Nephron progenitor cell (in vitro differentiated cells): ENCODE measurements at regions not wholly inside any gene's neighbourhood (a gene's known extent, or its start where the extent isn't known, plus 50 kb on each side); places are given as distances from the start of the nearest gene placed in this dataset.
A peak's percentile ranks its signal among the peaks of the same experiment; 100 is the strongest.

Experiments
- DNase-seq: peaks from one replicate; pipeline ENCODE4 v3.0.0; 2021
- H3K27ac Mint-ChIP-seq: 2 replicates; pipeline ENCODE4 v1.8.0; 2021; ENCODE audit warnings: mild to moderate bottlenecking, moderate library complexity, mixed read lengths
- H3K27me3 Mint-ChIP-seq: 2 replicates; pipeline ENCODE4 v1.8.0; 2021; ENCODE audit warnings: mild to moderate bottlenecking, low read depth, mixed read lengths; ENCODE audit not compliant: poor library complexity
- H3K36me3 Mint-ChIP-seq: 2 replicates; pipeline ENCODE4 v1.8.0; 2021; ENCODE audit warnings: low read depth, mixed read lengths
- H3K4me1 Mint-ChIP-seq: 2 replicates; pipeline ENCODE4 v1.8.0; 2021; ENCODE audit warnings: mixed read lengths
- H3K4me3 Mint-ChIP-seq: 2 replicates; pipeline ENCODE4 v1.8.0; 2021; ENCODE audit warnings: mild to moderate bottlenecking, moderate library complexity, mixed read lengths
- H3K9me3 Mint-ChIP-seq: 2 replicates; pipeline ENCODE4 v1.8.0; 2021; ENCODE audit warnings: mild to moderate bottlenecking, moderate library complexity, mixed read lengths
- TF ChIP-seq, protein P1 (sequence below): fragments of 200-600 bp; sonication (generic); IDR thresholded peaks from 2 replicates; pipeline ENCODE4 v1.5.0; 2021; ENCODE audit warnings: antibody characterized with exemption

DNA sequence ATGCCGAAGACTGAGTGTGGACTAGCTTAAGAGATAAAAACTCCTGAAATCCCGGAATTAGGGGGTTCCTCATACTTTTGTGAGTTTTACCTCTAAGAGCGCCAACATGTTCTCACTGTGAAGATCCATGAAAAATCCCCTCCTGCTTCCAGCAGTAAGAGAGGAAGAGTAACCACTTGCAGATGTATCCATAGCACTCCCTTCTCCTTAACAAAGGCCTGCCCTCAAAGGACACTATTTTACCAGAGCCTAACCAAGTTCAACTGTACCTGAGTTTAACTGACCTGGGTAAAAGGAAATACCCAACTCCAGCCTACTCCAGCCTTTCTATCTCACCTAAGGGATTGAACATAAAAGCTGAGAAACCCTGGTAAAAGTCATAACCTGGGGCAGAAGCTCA is 280.9 kb downstream of the POLR1F start:
- peaks cover 4% of the 10 kb centered on the region for H3K27me3 Mint-ChIP-seq
- no peak for DNase-seq
- no peaks in the 10 kb centered on the region for H3K36me3 Mint-ChIP-seq
- no peaks in the 10 kb centered on the region for H3K9me3 Mint-ChIP-seq
- H3K4me1 Mint-ChIP-seq, result no peaks in the 10 kb centered on the region
- no peak overlapping the region for H3K27ac Mint-ChIP-seq
- TF ChIP-seq, protein P1, sequence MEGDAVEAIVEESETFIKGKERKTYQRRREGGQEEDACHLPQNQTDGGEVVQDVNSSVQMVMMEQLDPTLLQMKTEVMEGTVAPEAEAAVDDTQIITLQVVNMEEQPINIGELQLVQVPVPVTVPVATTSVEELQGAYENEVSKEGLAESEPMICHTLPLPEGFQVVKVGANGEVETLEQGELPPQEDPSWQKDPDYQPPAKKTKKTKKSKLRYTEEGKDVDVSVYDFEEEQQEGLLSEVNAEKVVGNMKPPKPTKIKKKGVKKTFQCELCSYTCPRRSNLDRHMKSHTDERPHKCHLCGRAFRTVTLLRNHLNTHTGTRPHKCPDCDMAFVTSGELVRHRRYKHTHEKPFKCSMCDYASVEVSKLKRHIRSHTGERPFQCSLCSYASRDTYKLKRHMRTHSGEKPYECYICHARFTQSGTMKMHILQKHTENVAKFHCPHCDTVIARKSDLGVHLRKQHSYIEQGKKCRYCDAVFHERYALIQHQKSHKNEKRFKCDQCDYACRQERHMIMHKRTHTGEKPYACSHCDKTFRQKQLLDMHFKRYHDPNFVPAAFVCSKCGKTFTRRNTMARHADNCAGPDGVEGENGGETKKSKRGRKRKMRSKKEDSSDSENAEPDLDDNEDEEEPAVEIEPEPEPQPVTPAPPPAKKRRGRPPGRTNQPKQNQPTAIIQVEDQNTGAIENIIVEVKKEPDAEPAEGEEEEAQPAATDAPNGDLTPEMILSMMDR, result no peak
- H3K4me3 Mint-ChIP-seq, result no peak overlapping the region

DNA sequence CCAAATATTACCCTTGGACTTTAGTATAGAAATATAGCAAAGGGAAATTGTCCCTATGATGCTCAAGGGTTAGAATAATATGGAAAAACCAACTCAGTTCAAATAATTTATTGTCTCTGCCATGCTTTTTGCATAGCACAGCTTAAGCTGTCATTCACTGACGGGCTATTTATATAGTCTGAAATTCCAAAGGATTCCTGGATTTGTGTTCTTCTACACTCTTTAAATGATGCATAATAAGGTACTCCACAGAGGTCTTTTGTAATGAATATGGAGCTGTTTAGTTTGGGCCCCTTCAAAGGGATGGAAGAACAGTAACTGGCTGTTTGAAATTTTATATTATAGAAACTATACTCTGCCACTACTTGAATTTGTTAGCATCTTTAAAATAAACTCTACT is 276.6 kb upstream of the FERD3L start:
- no peaks in the 10 kb centered on the region for H3K27me3 Mint-ChIP-seq
- no peak overlapping the region for H3K4me3 Mint-ChIP-seq
- H3K27ac Mint-ChIP-seq, result no peak overlapping the region
- H3K9me3 Mint-ChIP-seq, result peaks cover 3% of the 10 kb centered on the region
- H3K36me3 Mint-ChIP-seq, result no peaks in the 10 kb centered on the region
- no peak for DNase-seq
- no peaks in the 10 kb centered on the region for H3K4me1 Mint-ChIP-seq
- TF ChIP-seq, protein P1, result no peak

DNA sequence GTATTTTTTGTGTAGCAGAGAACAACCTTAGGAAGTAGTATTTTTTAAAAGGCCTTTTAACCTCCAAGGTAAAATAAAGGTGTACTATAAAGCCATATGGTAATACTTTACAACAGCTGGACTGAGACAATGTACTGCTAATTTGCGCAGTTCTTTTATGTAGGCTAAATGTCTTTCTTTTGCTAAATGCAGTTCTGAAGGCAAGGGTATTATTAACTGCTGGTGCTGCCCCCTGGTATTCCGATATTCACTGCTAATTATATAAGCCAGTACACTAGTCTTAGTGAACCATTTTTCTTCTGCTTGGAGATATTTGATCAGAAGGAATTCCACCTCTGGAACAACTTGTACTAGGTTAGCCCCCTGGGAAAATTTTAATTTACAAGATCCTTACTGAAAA is 272.0 kb upstream of the FERD3L start:
- Mint-ChIP-seq H3K4me1 (peaks cover 15% of the 10 kb centered on the region), H3K27me3 (no peaks in the 10 kb centered on the region), H3K9me3 (peaks cover 3% of the 10 kb centered on the region), H3K4me3 (no peak overlapping the region), H3K36me3 (no peaks in the 10 kb centered on the region), H3K27ac (no peak overlapping the region)
- TF ChIP-seq, protein P1, result no peak
- DNase-seq, result no peak

DNA sequence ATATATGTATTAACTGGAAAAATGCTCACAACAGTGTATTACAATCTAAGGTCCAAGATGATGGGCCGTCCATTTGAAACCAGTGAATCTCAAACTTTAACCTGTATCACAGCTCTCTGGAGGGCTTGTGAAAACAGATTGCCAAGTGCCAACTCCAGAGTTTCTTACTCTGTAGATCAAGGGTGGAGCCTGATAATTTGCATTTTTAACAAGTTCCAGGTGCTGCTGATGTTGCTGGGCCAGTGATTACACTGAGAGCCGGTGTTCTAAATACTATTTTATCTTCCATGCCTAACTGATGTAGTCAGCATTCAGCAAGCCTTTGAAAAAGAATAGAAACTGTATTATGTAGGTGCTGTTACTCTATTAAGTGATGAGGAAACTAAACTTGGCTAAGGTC is 269.9 kb upstream of the FERD3L start:
- DNase-seq, result no peak
- TF ChIP-seq, protein P1, result no peak
- Mint-ChIP-seq H3K4me3 (no peak overlapping the region), H3K27ac (no peak overlapping the region), H3K36me3 (no peaks in the 10 kb centered on the region), H3K9me3 (peaks cover under 1% of the 10 kb centered on the region), H3K4me1 (peaks cover 15% of the 10 kb centered on the region), H3K27me3 (no peaks in the 10 kb centered on the region)

DNA sequence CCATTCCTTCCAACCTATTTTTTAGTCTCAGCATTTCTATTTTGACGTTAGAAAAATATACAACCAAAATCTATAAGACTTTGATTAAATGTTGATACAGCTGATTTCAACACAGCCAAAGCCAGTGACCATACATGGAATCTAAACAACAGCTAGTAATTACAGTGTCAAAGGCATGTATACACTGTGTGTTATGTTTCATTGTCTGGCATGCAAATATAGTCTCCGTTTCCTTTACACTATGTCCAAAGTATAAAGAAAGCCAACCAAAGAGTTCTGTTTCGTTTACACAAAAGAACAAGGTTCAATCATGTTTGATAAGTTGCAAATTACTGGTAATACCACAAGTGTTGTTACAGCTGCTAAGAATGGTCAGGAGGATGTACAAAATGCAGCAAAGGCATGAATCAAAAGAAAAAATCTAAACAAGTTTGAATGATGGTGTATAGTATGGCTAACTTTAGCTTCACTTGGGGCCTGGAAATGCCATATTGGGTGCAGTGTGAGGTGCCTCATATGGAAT is 268.3 kb upstream of the FERD3L start:
- no peak overlapping the region for H3K4me3 Mint-ChIP-seq
- H3K36me3 Mint-ChIP-seq, result no peaks in the 10 kb centered on the region
- H3K27ac Mint-ChIP-seq, result peak overlapping the region; percentile 75
- DNase-seq, result no peak
- peaks cover 15% of the 10 kb centered on the region for H3K4me1 Mint-ChIP-seq
- H3K27me3 Mint-ChIP-seq, result no peaks in the 10 kb centered on the region
- TF ChIP-seq, protein P1, result no peak
- H3K9me3 Mint-ChIP-seq, result no peaks in the 10 kb centered on the region

DNA sequence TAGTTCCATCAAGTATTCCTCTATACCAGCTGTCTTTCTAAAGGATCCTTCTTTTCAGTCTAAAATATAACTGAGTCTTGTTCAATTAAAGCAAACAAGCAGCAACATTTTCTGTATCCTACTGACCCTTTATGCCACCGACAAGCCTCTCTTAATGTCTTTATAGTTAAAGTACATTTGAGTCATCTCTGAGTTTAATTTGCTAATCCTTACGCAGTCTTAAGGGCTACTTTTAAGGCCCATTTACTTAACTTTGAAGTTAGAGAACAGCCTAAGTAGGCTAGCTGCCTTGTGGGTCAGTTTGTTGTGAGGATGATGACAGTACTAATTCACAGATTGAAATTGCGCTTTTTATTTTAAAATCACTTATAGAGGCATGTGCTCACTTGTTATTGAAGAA is 265.5 kb upstream of the FERD3L start:
- H3K27me3 Mint-ChIP-seq, result no peaks in the 10 kb centered on the region
- no peak for DNase-seq
- H3K27ac Mint-ChIP-seq, result no peak overlapping the region
- H3K36me3 Mint-ChIP-seq, result no peaks in the 10 kb centered on the region
- TF ChIP-seq, protein P1, result no peak
- no peak overlapping the region for H3K4me3 Mint-ChIP-seq
- peaks cover 13% of the 10 kb centered on the region for H3K4me1 Mint-ChIP-seq
- no peaks in the 10 kb centered on the region for H3K9me3 Mint-ChIP-seq
